ENCODE measurements at regions not wholly inside any gene's neighbourhood (a gene's known extent, or its start where the extent isn't known, plus 50 kb on each side); places are given as distances from the start of the nearest gene placed in this dataset.

- no peak for DNase-seq (ENCODE audit: low read depth)
These were observed 96.1 kb upstream of the SALL3 start for GRCh38 chr18:78883501-78883900.

GRCh38 chr18:78884502-78884901, 95.1 kb upstream of the SALL3 start:
- DNase-seq (ENCODE audit: low read depth): no peak

- DNase-seq (ENCODE audit: low read depth): no peak
These were observed 90.4 kb upstream of the SALL3 start for GRCh38 chr18:78889250-78889649.

GRCh38 chr18:78890388-78890787, 89.2 kb upstream of the SALL3 start:
- DNase-seq (ENCODE audit: low read depth): no peak

- DNase-seq (ENCODE audit: low read depth): no peak
These were observed 88.3 kb upstream of the SALL3 start for GRCh38 chr18:78891185-78891762.

GRCh38 chr18:78892177-78892576, 87.4 kb upstream of the SALL3 start:
- no peak for DNase-seq (ENCODE audit: low read depth)

- DNase-seq (ENCODE audit: low read depth): no peak
These were observed 86.9 kb upstream of the SALL3 start for GRCh38 chr18:78892721-78893120.

- DNase-seq (ENCODE audit: low read depth): no peak
These were observed 86.2 kb upstream of the SALL3 start for GRCh38 chr18:78893281-78894032.

- DNase-seq (ENCODE audit: low read depth): no peak
These were observed 85.6 kb upstream of the SALL3 start for GRCh38 chr18:78894033-78894305.

GRCh38 chr18:78895207-78896001, 84.2 kb upstream of the SALL3 start:
- no peak for DNase-seq (ENCODE audit: low read depth)

GRCh38 chr18:78896111-78896905, 83.3 kb upstream of the SALL3 start:
- no peak for DNase-seq (ENCODE audit: low read depth)

- DNase-seq (ENCODE audit: low read depth): no peak
These were observed 81.6 kb upstream of the SALL3 start for GRCh38 chr18:78898066-78898465.

- DNase-seq (ENCODE audit: low read depth): no peak
These were observed 81.0 kb upstream of the SALL3 start for GRCh38 chr18:78898635-78899034.

- DNase-seq (ENCODE audit: low read depth): no peak
These were observed 80.4 kb upstream of the SALL3 start for GRCh38 chr18:78899241-78899640.

- DNase-seq (ENCODE audit: low read depth): no peak
These were observed 78.4 kb upstream of the SALL3 start for GRCh38 chr18:78900938-78901909.

GRCh38 chr18:78901923-78902794, 77.5 kb upstream of the SALL3 start:
- DNase-seq (ENCODE audit: low read depth): no peak

- DNase-seq (ENCODE audit: low read depth): no peak
These were observed 76.7 kb upstream of the SALL3 start for GRCh38 chr18:78902795-78903435.

- no peak for DNase-seq (ENCODE audit: low read depth)
These were observed 76.0 kb upstream of the SALL3 start for GRCh38 chr18:78903436-78904178.

GRCh38 chr18:78904179-78904531, 75.5 kb upstream of the SALL3 start:
- DNase-seq (ENCODE audit: low read depth): no peak
